K562 (cell line): ENCODE measurements at regions not wholly inside any gene's neighbourhood (a gene's known extent, or its start where the extent isn't known, plus 50 kb on each side); places are given as distances from the start of the nearest gene placed in this dataset.
A peak's percentile ranks its signal among the peaks of the same experiment; 100 is the strongest.

Experiments
- ATAC-seq: fragments of 200-7000 bp; cut with Tn5 transposase; 3 replicates; pipeline ENCODE4 v1.9.1; 2020; ENCODE audit warnings: moderate library complexity
- BruUV-seq: library from RNA; stranded (reverse); fragments of 400-500 nt; replicated peaks from 2 replicates; lab custom pipeline; 2021; lab: Mats Ljungman, UMichigan
- CTCF ChIA-PET: fragments of 300-600 bp; formaldehyde crosslinking; extraction: SDS; loops from one replicate; lab custom pipeline; 2021; ENCODE audit warnings: low intra/inter-chr PET ratio; lab: Yijun Ruan, JAX
- POLR2A ChIA-PET: fragments of 300-600, 350-650 bp; sonication (Branson Sonifier 250); formaldehyde crosslinking; extraction: SDS; loops from one replicate; lab custom pipeline; 2021; ENCODE audit warnings: antibody characterized with exemption, inconsistent platforms; lab: Yijun Ruan, JAX
- DNase-seq, 4 experiments: peaks; one replicate each; pipeline versions ENCODE4 v3.0.0 to v3.0.0-alpha.2; 2011 to 2018; ENCODE audit warnings: low spot score in 3 of 4, mixed read lengths in 3 of 4; ENCODE audit errors: extremely low read depth in 1 of 4
- FAIRE-seq: peaks from 2 replicates; lab custom pipeline; 2011; peaks lifted over from hg19 to GRCh38; lab: Jason Lieb, UNC
- H2AFZ ChIP-seq: 2 replicates; pipeline ENCODE4 v1.6.0; 2011; ENCODE audit warnings: low read depth, low read length, control low read depth, inconsistent platforms
- H3K27ac ChIP-seq: fragments of 200-600 bp; 3 replicates; pipeline ENCODE4 v1.8.0; 2011; ENCODE audit warnings: low read depth, mild to moderate bottlenecking, control low read depth, inconsistent platforms, low read length, moderate library complexity, mixed read lengths; ENCODE audit errors: extremely low read depth
- H3K27me3 ChIP-seq, 2 experiments: fragments of 300-600 bp in 1 of 2; 2 replicates in 1 of 2; 3 replicates in 1 of 2; pipeline versions ENCODE4 v1.6.0 to v1.8.0; 2011; ENCODE audit warnings: inconsistent platforms in 2 of 2, low read length in 2 of 2, mild to moderate bottlenecking in 1 of 2, mixed read lengths in 1 of 2, moderate library complexity in 1 of 2; ENCODE audit not compliant: control insufficient read depth in 2 of 2, insufficient read depth in 2 of 2
- H3K36me3 ChIP-seq: fragments of 300-600 bp; 3 replicates; pipeline ENCODE4 v1.8.0; 2011; ENCODE audit warnings: mild to moderate bottlenecking, low read length, inconsistent platforms; ENCODE audit not compliant: control insufficient read depth, insufficient read depth
- H3K4me1 ChIP-seq, 2 experiments: fragments of 200-600 bp in 1 of 2; replicated peaks in 1 of 2; 2 replicates in 1 of 2; 3 replicates in 1 of 2; pipeline versions ENCODE4 v1.5.1 to v1.8.0; 2011; ENCODE audit warnings: inconsistent platforms in 2 of 2, low read length in 2 of 2, mild to moderate bottlenecking in 1 of 2, mixed read lengths in 1 of 2, moderate library complexity in 1 of 2; ENCODE audit not compliant: control insufficient read depth in 2 of 2, insufficient read depth in 2 of 2
- H3K4me2 ChIP-seq: 2 replicates; pipeline ENCODE4 v1.6.1; 2011; ENCODE audit warnings: low read length, control low read depth, inconsistent platforms, mixed read lengths; ENCODE audit not compliant: insufficient read depth
- H3K4me3 ChIP-seq: fragments of 200-600 bp; sonication (generic), shearing (Covaris generic); 2 replicates; pipeline ENCODE4 v1.5.1; 2016; ENCODE audit warnings: control low read depth, inconsistent platforms
- H3K79me2 ChIP-seq: fragments of 200-600 bp; 3 replicates; pipeline ENCODE4 v1.8.0; 2011; ENCODE audit warnings: low read length, inconsistent platforms; ENCODE audit not compliant: control insufficient read depth, insufficient read depth
- H3K9ac ChIP-seq, 2 experiments: 2 replicates each; pipeline versions ENCODE4 v1.6.0 to v1.6.1; 2011; ENCODE audit warnings: low read depth in 2 of 2, low read length in 2 of 2, control low read depth in 1 of 2, inconsistent platforms in 1 of 2, mild to moderate bottlenecking in 1 of 2, mixed read lengths in 1 of 2; ENCODE audit not compliant: insufficient read depth in 1 of 2
- H3K9me1 ChIP-seq: one replicate; pipeline ENCODE4 v1.6.0; 2011; ENCODE audit warnings: inconsistent platforms, mild to moderate bottlenecking, low read length, moderate library complexity; ENCODE audit not compliant: control insufficient read depth, insufficient read depth
- H3K9me3 ChIP-seq: replicated peaks from 2 replicates; pipeline ENCODE4 v1.5.1; 2011; ENCODE audit warnings: low read depth, low read length, inconsistent platforms; ENCODE audit not compliant: control insufficient read depth, insufficient read depth
- H4K20me1 ChIP-seq: replicated peaks from 2 replicates; pipeline ENCODE4 v1.6.1; 2011; ENCODE audit warnings: low read length, inconsistent platforms, mixed read lengths; ENCODE audit not compliant: control insufficient read depth, insufficient read depth
- ARID1B ChIP-seq: fragments of 450-650 bp; IDR thresholded peaks from 2 replicates; pipeline ENCODE4 v1.6.1; 2016; ENCODE audit warnings: antibody characterized with exemption, mild to moderate bottlenecking, inconsistent platforms
- E2F3 ChIP-seq: fragments of 250-450 bp; sonication (Bioruptor Pico); IDR thresholded peaks from 2 replicates; pipeline ENCODE4 v1.4.0; 2020; ENCODE audit warnings: mild to moderate bottlenecking
- FIP1L1 ChIP-seq: fragments of 200-400 bp; formaldehyde crosslinking; IDR thresholded peaks from 2 replicates; pipeline ENCODE4 v1.6.1; 2018; ENCODE audit warnings: mild to moderate bottlenecking, low read depth, low read length; ENCODE audit not compliant: poor library complexity, severe bottlenecking
- LEF1 ChIP-seq: fragments of 450-650 bp; IDR thresholded peaks from 2 replicates; pipeline ENCODE4 v1.6.1; 2016; ENCODE audit warnings: mild to moderate bottlenecking
- NCOA6 ChIP-seq: fragments of 450-650 bp; IDR thresholded peaks from 2 replicates; pipeline ENCODE4 v1.6.1; 2017; ENCODE audit warnings: mild to moderate bottlenecking
- PHF20 ChIP-seq: fragments of 450-650 bp; IDR thresholded peaks from 2 replicates; pipeline ENCODE4 v1.6.1; 2018; ENCODE audit not compliant: partially characterized antibody
- SMC3 ChIP-seq: conservative IDR thresholded peaks from 2 replicates; pipeline ENCODE4 v1.6.1; 2011; ENCODE audit warnings: low read depth, low read length, improper control_type of control experiment; ENCODE audit not compliant: insufficient read depth
- SP2 ChIP-seq: IDR thresholded peaks from 2 replicates; pipeline ENCODE4 v1.6.1; 2011; ENCODE audit warnings: mild to moderate bottlenecking, low read depth, low read length, moderate library complexity; ENCODE audit not compliant: poor library complexity, severe bottlenecking; ENCODE audit errors: extremely low read depth
- ZNF324 ChIP-seq: fragments of 250-450 bp; sonication (Bioruptor Pico); IDR thresholded peaks from 2 replicates; pipeline ENCODE4 v1.4.0; 2020; ENCODE audit warnings: mild to moderate bottlenecking
- WGBS: fragments of 100-300 bp; shearing (Covaris generic); methylation state at CpG from one replicate; pipeline ENCODE4 v1.1.6; 2016; ENCODE audit warnings: low coverage, mixed read lengths; ENCODE audit not compliant: insufficient coverage; ENCODE audit errors: missing lambda C conversion rate; 5-methylcytosine and 5-hydroxymethylcytosine counted together
- in situ Hi-C: fragments of 300-500 bp; cut with MboI; formaldehyde crosslinking; loops from 4 replicates; pipeline ENCODE4 v1.15.0; 2018; ENCODE audit warnings: inconsistent platforms, mixed read lengths
- intact Hi-C: fragments of 100-400 bp; cut with micrococcal nuclease; formaldehyde crosslinking; loops from 2 replicates; pipeline ENCODE4 v1.14.2; 2022
- TF ChIP-seq, protein P1 (sequence below), 2 experiments: fragments of 200-800 bp in 1 of 2; sonication (Bioruptor generic) in 1 of 2; sonication (generic) in 1 of 2; formaldehyde crosslinking in 1 of 2; IDR thresholded peaks in 1 of 2; conservative IDR thresholded peaks in 1 of 2; 2 replicates each; pipeline versions ENCODE4 v1.5.0 to v1.6.1; 2016 to 2020; ENCODE audit warnings: missing compliant biosample characterization in 1 of 2, missing genetic modification characterization in 1 of 2, missing genetic modification reagents in 1 of 2
- TF ChIP-seq, protein P2 (sequence below): fragments of 250-450 bp; sonication (Bioruptor Pico); IDR thresholded peaks from 2 replicates; pipeline ENCODE4 v1.5.0; 2021

DNA sequence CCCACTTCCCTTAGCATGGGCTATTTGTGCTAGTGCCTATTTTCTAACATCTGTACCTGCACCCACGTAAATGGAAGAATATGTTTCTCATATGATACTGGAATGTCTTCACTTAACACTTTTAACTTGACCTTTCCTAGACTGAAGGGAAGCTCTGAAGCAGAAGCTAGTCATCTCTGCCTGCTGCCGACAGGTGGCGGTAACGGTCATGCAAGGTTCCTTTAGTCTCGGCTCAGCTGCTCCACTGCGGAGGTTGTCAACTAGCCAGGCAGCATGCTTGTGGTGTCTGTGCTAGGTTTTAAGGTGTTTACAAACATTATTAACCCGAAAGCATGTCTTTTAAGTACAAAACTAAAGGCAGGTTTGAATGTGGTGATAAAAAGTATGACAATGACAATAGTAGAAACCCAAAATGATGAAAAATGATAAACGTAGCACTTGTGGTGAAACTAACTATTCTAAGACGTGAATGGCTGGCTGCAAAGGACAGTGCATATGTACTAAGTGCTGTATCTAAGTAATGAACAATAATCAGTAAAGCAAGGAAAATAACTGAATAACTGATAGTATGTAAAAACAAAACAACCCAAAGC is 117.2 kb downstream of the GRIN2B start (continued):
- TF ChIP-seq, protein P1, sequence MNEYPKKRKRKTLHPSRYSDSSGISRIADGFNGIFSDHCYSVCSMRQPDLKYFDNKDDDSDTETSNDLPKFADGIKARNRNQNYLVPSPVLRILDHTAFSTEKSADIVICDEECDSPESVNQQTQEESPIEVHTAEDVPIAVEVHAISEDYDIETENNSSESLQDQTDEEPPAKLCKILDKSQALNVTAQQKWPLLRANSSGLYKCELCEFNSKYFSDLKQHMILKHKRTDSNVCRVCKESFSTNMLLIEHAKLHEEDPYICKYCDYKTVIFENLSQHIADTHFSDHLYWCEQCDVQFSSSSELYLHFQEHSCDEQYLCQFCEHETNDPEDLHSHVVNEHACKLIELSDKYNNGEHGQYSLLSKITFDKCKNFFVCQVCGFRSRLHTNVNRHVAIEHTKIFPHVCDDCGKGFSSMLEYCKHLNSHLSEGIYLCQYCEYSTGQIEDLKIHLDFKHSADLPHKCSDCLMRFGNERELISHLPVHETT (CRISPR knock-in tag; conservative IDR thresholded peaks at IDR 0.05 in 1 of 2, IDR thresholded peaks at IDR 0.05 in 1 of 2) = no peak
- TF ChIP-seq PHF20 = no peak
- TF ChIP-seq SMC3 = peak; percentile 53

- no peak overlapping the region for H3K4me2 ChIP-seq
- H3K36me3 ChIP-seq = no peaks in the 10 kb centered on the region
- no peak for ATAC-seq
- no peak overlapping the region for H3K27ac ChIP-seq
- H3K9me1 ChIP-seq = no peaks in the 10 kb centered on the region
- ChIA-PET POLR2A (no interaction called here), CTCF (no interaction called here)
- H3K4me1 ChIP-seq = no peaks in the 10 kb centered on the region
- BruUV-seq = no TSS peak
- H3K4me3 ChIP-seq = no peak overlapping the region
- no peaks in the 10 kb centered on the region for H3K79me2 ChIP-seq
- 0% methylated on average over 4 of the region's 5 CpGs for WGBS
- H4K20me1 ChIP-seq = no peaks in the 10 kb centered on the region
- no peak for TF ChIP-seq FIP1L1
- no peak for TF ChIP-seq SP2
- no peak for TF ChIP-seq ZNF324 (CRISPR knock-in tag)
- TF ChIP-seq LEF1 = no peak
- no peak for TF ChIP-seq ARID1B
- TF ChIP-seq NCOA6 = no peak
- TF ChIP-seq, protein P2, sequence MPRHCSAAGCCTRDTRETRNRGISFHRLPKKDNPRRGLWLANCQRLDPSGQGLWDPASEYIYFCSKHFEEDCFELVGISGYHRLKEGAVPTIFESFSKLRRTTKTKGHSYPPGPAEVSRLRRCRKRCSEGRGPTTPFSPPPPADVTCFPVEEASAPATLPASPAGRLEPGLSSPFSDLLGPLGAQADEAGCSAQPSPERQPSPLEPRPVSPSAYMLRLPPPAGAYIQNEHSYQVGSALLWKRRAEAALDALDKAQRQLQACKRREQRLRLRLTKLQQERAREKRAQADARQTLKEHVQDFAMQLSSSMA (CRISPR knock-in tag) = no peak
- TF ChIP-seq E2F3 (CRISPR knock-in tag) = no peak
- TF ChIP-seq, all 486 proteins: peak for 0
- no peak overlapping the region for H3K9ac ChIP-seq
- intact Hi-C loops (no loop called here), in situ Hi-C loops (no loop called here)
- no peaks in the 10 kb centered on the region for H3K27me3 ChIP-seq
- FAIRE-seq (no peak), DNase-seq (no peak)
- no peaks in the 10 kb centered on the region for H3K9me3 ChIP-seq
- H2AFZ ChIP-seq = no peak overlapping the region
Measured at GRCh38 chr12:13857750-13858149, 123.7 kb downstream of the GRIN2B start.
